ENCODE measurements at regions not wholly inside any gene's neighbourhood (a gene's known extent, or its start where the extent isn't known, plus 50 kb on each side); places are given as distances from the start of the nearest gene placed in this dataset.
A peak's percentile ranks its signal among the peaks of the same experiment; 100 is the strongest.
"Not testable (repeated sequence)": the region's sequence is repeated elsewhere in the genome, so short reads cannot be mapped to it uniquely, and the experiment has no call there.

GRCh38 chrX:37904833-37905232 is 57.5 kb upstream of the DYNLT3 start:
- no peak for DNase-seq (ENCODE audit: low read depth, low spot score)

- peak; percentile 75 for DNase-seq (ENCODE audit: low read depth, low spot score)
Observed at GRCh38 chrX:37905436-37906147, 58.2 kb upstream of the DYNLT3 start.

- DNase-seq (ENCODE audit: low read depth, low spot score): no peak
Observed at GRCh38 chrX:37906357-37906756, 59.0 kb upstream of the DYNLT3 start.

GRCh38 chrX:37910186-37910585 is 62.8 kb upstream of the DYNLT3 start:
- DNase-seq (ENCODE audit: low read depth, low spot score): no peak

GRCh38 chrX:37912304-37912703 is 64.9 kb upstream of the DYNLT3 start:
- peak; percentile 49 for DNase-seq (ENCODE audit: low read depth, low spot score)

- DNase-seq (ENCODE audit: low read depth, low spot score): no peak
Observed at GRCh38 chrX:37912777-37913176, 65.4 kb upstream of the DYNLT3 start.

- DNase-seq (ENCODE audit: low read depth, low spot score): no peak
Observed at GRCh38 chrX:37918168-37918567, 70.8 kb upstream of the DYNLT3 start.

GRCh38 chrX:37918703-37919102 is 71.3 kb upstream of the DYNLT3 start:
- DNase-seq (ENCODE audit: low read depth, low spot score): no peak

GRCh38 chrX:37921758-37922157 is 74.4 kb upstream of the DYNLT3 start:
- peak; percentile 15 for DNase-seq (ENCODE audit: low read depth, low spot score)

- DNase-seq (ENCODE audit: low read depth, low spot score): no peak
Observed at GRCh38 chrX:37922928-37923327, 75.6 kb upstream of the DYNLT3 start.

GRCh38 chrX:37925761-37926160 is 78.4 kb upstream of the DYNLT3 start:
- not testable (repeated sequence) for DNase-seq (ENCODE audit: low read depth, low spot score)

- peak; percentile 44 for DNase-seq (ENCODE audit: low read depth, low spot score)
Observed at GRCh38 chrX:37926700-37927099, 79.3 kb upstream of the DYNLT3 start.

GRCh38 chrX:37942170-37942569 is 64.2 kb upstream of the SYTL5 start:
- no peak for DNase-seq (ENCODE audit: low read depth, low spot score)

- DNase-seq (ENCODE audit: low read depth, low spot score): no peak
Observed at GRCh38 chrX:37943554-37944344, 62.6 kb upstream of the SYTL5 start.

- DNase-seq (ENCODE audit: low read depth, low spot score): no peak
Observed at GRCh38 chrX:37946197-37946596, 60.2 kb upstream of the SYTL5 start.

- no peak for DNase-seq (ENCODE audit: low read depth, low spot score)
Observed at GRCh38 chrX:37955273-37955672, 51.1 kb upstream of the SYTL5 start.

- DNase-seq (ENCODE audit: low read depth, low spot score): no peak
Observed at GRCh38 chrX:37956223-37956622, 50.1 kb upstream of the SYTL5 start.

Data from astrocyte of the hippocampus (primary cell).